Activated naive CD4-positive, alpha-beta T cell treated with anti-CD3 and anti-CD28 coated beads, Interleukin-2, amount 50 U/mL, for 16 hours (primary cell): ENCODE measurements at regions not wholly inside any gene's neighbourhood (a gene's known extent, or its start where the extent isn't known, plus 50 kb on each side); places are given as distances from the start of the nearest gene placed in this dataset.

Experiments used
- DNase-seq: peaks from one replicate; pipeline ENCODE4 v3.0.0-alpha.2; 2020

DNA sequence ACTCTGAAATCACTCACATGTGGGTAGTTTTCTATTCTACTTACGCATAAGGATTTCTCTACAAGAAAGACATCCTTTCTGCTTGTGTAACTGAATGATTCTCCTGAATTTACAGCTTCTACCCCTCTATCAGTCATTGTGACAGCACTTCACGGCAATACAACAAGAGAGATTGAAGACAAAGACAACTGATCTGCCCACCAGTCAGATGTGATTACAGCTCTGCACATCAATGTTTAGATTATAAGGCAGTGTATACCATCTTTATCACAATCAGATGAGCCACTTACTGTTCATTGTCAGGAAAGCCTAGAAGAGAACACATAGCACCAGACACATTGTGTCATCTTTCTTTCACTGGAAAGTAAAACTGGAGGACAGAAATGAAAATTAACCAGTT is 324.4 kb downstream of the CENPC start:
- no peak for DNase-seq

DNA sequence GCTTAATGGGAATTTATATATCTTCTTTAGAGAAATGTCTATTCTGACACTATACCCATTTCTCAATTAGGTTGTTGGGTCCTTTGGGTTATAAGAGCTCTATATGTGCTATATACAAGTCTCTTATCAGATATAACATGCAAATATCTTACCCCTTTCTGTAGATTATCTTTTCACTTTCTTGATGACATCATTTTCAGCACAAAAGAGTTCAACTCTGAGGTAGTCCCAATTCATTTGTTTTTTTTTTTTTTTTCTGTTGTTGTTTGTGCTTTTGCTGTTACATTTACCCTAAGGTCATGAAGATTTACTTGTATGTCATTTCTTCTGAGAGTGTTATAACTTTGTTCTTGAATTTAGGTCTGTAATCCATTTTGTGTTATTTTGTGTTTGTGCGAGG is 326.4 kb downstream of the CENPC start:
- DNase-seq = no peak

DNA sequence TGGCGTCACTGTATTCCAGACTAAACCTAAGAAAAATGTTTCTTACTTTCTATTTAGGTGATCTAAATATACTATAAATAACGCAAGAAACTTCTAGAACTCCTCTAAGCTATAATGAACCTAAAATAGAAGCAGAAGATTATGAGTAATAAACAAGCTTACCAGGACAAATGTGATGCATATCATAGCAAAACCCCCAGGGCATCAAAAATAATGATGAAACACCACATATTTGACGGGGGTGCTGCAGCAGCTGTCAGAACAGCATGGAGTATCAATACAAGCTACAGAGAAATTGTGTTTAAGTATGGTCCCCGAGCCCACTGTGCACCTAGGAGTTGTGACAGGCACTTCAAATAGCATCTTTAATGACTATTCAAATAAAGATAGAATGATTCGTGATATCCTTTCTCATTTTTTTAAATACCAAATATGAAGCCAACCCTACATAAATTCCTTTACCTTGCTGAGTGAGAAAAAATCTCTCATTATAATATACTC is 337.3 kb downstream of the CENPC start:
- no peak for DNase-seq

DNA sequence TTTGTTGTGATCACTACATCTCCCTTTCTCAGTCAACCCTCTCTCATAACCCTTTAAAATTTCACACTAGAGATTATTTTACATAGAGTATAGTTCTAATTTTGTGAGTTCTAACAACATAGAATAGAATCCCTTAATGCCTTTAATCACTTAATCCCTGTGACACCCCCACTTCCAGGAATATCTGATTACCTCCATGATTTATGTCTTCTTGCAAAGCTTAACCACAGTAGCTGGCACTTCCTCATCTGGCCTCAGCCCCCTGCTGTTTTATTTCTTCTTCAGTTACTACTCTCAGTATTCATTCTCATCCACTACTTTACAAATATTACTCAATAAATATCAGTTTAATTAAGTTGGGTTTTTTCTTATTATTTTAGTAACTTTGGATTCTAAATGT is 340.9 kb downstream of the CENPC start:
- no peak for DNase-seq

DNA sequence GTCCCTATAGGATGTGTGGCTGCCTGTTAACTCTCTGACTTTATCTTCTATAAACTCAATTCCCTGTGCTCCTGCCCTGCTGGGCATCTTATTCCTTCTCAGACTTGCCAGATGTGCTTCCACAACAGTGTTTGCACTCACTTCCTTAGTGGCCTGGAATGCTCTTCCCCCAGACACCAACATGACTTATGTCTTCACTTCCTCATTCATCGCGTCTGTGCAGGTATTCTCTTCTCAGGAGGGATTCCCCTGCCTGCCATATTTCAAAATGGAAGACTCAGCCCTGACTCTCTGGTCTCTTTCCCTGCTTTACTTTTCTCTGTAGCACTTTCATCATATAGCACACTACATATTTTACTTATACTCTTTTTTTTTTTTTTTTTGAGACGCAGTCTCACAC is 344.0 kb downstream of the CENPC start:
- no peak for DNase-seq

DNA sequence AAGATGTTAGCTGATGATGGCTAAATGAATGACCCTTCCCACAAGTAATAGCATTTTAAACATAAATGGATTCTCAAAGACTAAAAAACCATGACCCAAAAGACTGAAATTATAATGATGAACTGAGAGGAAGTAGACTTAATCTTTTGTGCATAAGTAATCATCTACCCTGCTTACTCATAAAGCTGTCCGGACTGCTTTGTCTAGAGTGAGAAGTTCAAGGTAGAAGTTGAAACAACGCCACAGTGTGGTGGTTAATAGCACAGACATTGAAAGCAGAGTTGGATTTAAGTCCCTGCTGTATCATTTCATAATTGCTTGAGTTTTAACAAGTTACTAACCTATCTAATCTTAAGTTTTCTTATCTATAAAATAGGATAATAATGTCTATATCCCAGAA is 346.6 kb downstream of the CENPC start:
- DNase-seq = no peak

DNA sequence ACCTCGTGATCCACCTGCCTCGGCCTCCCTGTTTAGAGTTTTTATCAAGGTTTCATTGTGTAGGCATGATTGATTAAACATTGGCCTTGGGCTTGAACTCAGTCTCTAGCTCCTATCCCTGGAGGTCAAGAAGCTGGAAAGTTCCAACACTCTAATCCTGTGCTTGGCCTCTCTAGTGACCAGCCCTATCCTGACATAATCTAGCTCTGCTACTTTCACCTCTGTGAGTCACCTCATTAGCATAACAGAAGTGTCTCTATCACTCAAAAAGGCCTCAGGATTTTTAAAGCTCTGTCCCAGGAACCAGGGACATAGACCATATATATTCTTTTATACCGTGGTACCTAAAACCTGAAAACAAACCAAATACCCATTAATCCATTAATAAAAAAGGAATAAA is 377.5 kb downstream of the CENPC start:
- no peak for DNase-seq

DNA sequence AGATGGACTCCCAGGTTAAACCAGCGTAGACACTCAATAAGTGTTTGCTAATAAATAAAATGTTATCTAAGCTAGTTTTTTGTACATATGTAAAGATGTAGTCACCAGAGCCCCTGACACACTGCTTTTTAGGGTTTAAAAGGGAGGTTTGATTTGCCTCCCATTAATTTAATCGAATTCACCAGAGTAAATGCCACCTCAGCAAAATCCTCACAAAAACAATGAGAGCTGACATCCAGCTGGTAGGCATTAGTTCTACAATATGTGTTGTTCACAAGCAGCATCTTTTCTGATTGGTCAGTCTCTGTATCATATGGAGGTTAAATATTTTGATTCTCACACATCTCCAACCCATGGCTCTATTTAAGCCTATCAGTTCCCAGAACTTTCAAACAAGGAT is 382.6 kb downstream of the CENPC start:
- DNase-seq = no peak

DNA sequence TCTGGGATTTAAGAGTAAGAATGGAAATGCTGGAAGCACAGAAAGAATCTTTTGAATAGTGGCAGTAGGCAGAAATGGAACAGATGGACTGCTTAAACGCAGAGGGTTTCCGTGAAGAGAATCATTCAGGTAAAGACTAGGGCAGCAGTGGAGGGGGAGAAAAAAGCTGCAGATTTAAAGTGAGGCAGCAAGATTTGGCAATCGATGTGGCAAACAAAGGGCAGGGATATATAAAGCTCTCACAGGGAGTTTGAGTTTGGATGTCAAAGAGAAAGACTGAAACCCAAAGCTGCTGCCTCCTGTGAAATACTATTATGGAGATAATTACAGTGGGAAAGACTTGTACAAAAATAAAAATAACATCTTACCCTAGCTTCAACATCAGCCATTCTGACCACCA is 384.0 kb downstream of the CENPC start:
- DNase-seq = no peak

DNA sequence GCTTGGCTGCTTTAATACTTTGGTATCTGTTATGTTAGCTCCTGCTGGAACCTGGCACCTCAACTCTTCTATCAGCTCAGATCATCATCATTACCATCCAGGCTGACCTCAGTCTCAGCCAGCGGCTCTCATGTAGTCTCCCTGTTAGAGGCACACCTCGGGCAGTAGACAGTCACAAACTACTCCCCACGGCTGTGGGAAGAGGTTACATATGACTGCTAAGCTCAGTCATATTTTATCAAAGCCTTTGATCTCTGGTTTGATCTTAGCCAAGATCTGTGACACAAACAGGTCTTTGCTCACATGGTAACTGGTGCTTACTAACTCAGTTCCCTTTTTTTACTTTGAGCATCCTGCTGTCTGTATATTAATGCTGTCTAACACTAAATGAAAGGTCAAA is 384.9 kb downstream of the CENPC start:
- no peak for DNase-seq

DNA sequence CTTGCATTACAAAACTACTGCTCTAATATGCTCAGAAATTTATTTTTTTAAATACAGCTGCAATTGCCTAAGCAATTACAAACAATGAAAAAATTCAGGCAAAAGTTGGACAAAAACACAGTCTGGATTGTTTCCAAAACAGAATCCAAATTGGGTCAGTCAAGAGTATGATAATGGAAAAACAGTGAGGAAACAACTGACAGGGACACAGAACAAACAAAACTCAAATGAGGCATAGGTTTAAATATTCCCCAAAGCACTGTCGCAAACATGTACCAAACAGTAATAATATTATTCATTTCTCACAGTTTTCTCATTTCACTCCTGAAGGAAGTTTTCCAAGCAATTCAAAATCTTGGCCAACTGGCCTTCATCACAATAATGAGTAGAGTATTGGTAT is 386.6 kb downstream of the CENPC start:
- no peak for DNase-seq

DNA sequence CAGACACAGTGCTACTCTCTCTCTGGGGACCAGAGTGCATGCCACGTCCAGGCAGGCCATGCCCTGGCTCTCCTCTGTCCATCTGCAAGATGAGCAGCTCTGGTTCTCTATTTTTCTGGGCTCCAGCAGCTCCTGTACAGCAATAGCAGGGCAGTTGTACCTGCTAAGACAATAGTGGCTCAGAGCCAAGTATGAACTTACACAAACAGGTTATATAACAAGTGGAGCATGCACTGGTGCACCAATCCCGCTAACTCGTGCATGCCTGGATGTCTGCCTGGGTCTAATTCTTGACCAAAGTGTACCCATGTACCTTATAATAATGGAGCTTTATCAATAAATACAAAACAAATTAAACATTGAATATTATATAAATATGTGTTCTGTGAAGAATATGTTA is 392.3 kb downstream of the CENPC start:
- no peak for DNase-seq

DNA sequence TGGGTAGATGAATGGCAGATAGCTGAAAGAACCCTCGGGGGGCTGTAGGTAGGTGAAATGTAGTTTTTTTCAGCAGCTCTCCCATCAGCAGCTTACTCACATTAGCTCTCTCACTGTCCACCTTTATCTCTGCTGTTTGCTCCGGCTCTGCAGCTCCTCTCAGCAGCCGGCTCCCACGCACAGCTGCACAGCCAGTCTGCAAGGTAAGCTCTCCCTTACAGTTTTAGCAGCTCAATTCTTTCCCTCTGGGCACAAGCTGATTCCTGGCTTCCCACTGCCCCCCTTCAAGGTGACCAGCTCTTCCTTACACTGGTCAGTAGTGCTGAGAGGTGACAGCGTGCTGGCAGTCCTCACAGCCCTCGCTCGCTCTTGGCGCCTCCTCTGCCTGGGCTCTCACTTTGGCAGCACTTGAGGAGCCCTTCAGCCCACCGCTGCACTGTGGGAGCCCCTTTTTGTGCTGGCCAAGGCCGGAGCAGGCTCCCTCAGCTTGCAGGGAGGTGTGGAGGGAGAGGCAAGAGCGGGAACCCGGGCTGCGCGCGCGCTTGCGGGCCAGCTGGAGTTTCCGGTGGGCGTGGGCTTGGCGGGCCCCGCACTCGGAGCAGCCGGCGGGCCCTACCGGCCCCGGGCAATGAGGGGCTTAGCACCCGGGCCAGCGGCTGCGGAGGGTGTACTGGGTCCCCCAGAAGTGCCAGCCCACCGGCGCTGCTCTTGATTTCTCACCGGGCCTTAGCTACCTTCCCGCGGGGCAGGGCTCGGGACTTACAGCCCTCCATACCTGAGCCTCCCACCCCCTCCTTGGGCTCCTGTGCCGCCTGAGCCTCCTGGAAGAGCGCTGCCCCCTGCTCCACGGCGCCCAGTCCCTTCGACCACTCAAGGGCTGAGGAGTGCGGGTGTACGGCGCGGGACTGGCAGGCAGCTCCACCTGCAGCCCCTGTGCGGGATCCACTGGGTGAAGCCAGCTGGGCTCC is 393.6 kb downstream of the CENPC start:
- DNase-seq = no peak

DNA sequence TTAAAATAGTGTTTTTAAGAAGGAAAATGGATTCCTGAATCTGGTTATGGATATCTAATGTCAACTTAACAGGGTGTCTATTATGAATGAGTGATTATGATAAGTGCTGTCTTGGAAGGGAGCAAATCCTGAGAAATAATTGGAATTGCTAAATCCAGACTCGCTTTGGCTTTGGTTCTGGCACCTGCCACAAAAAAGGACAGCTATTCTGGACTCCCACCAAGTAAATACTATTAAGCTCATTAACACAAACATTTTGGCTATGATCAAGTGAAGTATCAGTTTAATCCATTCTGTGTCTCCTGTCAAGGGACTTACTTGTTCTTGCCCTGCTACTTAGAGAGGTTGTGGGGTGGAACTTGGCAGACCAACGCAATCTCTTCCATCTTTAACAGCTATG is 403.7 kb downstream of the CENPC start:
- no peak for DNase-seq

DNA sequence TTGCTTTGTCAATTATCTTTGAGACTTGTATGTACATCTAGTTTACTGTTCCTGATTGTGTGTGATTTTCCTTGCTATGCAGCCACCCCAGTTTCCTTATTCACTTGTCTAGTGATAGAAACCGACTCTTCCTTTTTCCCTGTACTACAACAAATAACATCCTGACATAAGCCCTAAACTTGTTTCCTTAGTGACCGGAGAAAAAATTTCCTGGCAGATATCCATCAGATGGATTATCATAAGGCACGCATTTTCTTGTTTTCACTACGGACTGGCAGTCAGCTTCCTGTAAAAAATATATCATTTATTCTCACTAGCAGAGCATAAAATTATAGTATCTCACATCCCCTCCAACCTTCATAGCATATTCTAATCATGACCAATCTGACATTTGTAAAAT is 410.7 kb downstream of the CENPC start:
- DNase-seq = no peak

DNA sequence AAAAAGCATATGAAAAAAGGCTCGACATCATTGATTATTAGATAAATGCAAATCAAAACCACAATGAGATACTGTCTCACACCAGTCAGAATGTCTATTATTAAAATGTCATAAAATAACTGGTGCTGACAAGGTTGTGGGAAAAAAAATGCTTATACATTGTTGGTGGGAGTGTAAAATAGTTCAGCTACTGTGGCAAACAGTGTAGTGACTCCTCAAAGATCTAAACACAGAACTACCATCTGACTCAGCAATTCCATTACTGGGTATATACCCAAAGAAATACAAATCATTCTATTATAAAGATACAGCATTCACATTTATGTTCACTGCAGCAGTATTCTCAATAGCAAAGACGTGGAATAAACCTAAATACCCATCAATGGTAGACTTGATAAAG is 412.1 kb downstream of the CENPC start:
- DNase-seq = no peak

DNA sequence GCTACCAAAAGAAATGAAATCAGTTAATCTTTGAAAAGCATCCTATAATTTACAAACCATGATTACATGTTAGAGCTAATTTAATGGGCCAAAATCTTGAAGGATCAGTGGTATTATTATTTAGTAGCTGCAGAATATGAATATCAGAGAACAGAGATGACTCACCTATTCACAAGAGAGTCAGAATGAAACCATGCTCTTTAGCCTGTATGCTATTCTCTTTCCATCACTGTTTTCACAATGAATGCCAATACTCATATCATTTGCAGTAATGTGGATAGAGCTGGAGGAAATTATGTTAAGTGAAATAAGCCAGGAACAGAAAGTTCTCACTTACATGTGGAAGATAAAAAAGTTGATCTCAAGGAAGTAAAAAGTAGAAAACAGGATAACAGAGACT is 414.1 kb downstream of the CENPC start:
- no peak for DNase-seq

DNA sequence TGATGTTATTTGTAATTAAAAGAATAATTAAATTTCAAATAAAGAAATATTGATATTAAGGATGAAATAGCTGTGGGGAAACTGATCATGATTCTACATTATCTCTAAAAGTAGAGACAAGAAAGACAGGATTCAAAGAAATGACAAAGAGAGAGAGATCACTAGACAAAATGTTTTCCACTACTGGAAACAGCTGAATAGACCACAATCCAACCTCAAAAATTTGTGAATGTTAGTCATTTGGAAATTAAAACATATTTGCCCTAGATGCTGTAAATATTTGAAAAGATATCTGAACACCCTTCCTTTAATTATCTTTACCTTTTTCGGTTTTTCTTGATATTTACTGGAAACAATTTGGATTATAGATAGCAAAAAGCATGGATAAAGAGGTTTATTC is 414.9 kb downstream of the CENPC start:
- no peak for DNase-seq

DNA sequence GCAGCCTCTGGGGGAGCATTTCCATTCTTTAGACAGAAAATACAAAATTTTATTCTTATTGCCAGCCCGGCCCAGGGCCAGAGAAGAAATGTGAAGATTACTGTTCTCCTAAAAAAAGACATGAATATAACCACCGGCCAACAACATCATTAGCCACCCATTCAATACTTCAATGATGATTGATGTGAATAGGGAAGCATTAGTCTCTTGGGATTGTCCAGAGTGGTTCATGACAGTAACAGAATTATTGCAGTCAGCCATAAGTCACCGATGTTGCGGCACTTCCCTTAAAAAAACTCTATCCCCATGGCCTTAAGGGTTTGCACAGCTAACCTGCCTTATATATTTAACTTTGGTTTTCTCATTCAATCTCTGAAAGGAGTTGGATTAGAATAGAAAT is 418.7 kb downstream of the CENPC start:
- no peak for DNase-seq

DNA sequence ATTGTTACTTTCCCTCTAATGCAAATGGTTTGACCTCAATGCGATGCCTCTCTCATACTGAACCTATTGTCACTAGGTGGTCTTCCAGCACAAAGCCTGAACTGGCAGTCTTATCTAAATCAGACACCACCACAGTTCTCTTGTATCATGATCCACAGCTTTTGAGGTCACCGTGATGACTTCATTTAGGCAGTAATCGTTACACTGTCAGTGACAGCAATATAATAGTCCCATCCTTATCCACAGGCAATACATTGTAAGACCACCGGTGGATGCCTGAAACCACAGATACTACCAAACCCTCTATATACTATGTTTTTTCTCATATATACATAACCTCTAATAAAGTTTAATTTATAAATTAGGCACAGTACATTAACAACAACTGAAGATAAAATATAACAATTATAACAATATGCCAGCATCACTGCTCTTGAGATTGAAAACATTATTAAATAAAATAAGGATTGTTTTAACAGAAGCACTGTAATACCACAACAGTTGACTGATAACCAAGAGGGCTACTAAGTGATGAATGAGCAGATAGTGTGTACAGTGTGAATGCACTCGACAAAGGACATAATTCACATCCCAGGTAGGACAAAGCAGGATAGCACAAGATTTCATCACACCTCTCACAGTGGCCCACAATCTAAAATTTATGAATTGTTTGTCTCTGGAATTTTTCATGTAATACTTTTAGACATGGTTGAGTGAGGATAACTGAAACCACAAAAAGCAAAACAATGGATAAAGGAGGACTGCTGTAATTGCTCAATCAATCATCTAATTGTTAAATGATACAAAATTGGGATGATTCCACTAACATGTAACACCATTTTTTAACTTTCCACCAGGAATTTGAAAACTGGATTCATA is 419.4 kb downstream of the CENPC start:
- DNase-seq = no peak

DNA sequence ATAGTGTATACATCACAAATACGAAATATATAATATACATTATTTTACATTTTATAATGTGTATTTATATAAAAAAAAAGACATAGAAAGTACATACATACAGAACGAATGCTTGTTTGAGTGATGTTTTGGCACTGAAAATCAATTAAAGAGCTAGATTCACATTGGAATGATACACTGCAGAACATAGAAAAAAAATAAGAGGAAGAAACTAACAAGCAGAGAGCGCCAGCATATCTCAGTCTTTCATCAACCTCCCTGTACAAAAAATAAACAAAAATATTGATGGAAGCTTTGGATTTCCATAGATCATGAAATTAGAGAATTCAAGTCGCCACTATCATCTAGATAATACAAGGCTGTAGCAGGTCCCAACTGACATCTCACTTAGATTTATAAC is 420.6 kb downstream of the CENPC start:
- no peak for DNase-seq

DNA sequence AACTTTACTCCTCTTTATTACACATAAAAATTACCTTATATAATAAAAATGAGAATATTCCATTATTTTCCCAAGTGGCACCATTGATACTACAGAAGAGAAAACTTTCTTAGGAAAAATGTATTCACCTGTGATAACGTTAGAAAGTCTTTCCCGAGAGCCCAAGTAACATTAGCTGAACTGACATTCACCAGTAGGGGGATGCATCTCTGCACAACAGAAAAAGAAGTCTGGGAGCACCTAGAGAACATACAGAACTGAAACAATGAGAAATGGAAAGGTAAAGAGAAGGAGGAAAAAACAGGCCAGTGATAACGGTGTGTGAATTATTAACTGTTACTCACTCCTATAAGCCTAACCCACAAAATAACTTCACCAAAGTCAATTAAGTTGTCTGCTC is 423.3 kb downstream of the CENPC start:
- no peak for DNase-seq

DNA sequence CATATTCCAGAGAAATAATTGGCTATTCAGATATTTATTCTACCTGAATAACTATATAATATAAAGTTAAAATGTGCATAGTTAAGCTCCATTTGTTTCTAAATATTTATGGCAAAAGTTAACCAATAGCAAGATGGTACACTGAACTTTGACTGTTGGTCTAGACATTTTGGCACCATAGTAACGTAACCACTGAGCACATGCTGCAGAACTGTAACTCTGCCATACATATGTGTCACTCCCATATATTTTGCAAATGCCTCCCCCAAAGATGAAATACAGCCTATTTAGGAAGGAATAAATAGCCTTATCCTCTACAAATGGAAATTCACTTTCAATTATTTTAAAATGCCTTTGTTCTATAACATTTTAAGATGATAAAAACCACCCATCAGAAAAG is 424.9 kb downstream of the CENPC start:
- no peak for DNase-seq

DNA sequence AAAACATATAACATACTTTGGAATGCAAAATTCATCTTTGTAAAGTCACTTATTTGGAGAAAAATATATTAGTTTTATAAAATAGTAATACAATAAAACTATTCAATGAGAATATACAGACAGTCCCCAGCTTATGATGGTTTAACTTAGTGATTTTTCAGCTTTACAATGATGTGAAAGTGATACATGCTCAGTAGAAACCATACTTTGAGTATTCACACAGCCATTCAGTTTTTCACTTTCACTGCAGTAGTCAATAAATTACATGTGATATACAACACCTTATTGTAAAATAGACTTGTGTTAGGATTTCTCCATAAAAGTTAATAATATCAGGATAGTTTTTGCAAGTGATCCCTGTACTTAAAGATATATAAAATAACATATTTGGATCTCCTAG is 436.0 kb downstream of the CENPC start:
- DNase-seq = no peak
